Epithelial cell of proximal tubule (primary cell): ENCODE measurements at regions not wholly inside any gene's neighbourhood (a gene's known extent, or its start where the extent isn't known, plus 50 kb on each side); places are given as distances from the start of the nearest gene placed in this dataset.

Experiments
- DNase-seq: peaks from one replicate; pipeline ENCODE4 v3.0.0-alpha.2; 2011; ENCODE audit warnings: low read depth
- H3K4me3 ChIP-seq: 2 replicates; pipeline ENCODE4 v1.5.1; 2011; ENCODE audit warnings: low read depth, mild to moderate bottlenecking, low read length
- CTCF ChIP-seq: conservative IDR thresholded peaks from 2 replicates; pipeline ENCODE4 v1.5.1; 2012; ENCODE audit warnings: low read depth, mild to moderate bottlenecking, low read length

DNA sequence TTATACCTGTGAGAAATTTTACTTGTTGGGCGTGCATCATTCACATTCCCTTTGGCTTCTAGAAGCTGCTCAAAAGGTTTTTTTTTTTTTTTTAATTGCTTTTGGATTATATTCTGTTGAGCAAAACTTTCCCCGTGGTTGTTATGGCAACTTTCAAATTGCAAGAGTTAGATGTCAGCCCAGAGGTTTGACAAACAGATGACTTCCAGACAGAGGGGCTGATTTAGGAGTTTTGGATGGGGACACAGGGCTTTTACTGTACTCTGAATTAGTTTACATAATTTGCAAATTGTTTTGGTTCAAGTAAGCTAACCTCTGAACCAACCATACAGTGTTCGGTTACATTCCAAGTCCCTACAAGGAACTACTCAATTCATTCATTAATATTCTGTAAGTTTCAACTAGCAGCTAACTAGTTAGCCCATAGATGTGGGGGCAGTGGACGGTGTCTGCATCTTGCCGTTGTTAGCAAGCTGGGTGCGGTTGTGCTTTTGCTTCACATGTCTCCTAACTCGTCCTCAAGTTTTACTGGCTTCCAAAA, 66.4 kb upstream of the JAZF1 start:
- no peak overlapping the region for H3K4me3 ChIP-seq
- TF ChIP-seq CTCF = no peak

DNA sequence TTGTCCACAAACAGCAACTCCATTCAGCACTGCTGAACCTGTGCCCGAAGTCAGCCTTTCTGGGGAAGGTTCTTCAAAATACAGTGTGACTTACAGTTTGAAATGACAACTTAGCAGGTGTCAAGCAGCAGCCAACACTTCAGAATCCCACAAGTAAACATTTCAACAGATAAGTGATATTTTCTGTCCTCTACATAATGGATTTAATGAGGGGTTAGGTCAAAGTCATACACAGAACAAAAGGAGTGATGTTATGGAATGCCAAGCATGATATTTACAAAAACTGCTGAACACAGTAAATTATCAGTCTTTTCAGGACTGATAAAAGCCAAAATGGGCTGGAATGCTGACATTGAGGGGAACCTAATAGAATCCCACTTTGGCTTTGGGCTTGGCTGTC, 77.6 kb upstream of the JAZF1 start:
- no peak overlapping the region for H3K4me3 ChIP-seq
- TF ChIP-seq CTCF = no peak
- DNase-seq = no peak

More for the DNA sequence above, 66.4 kb upstream of the JAZF1 start:
- DNase-seq = no peak

GRCh38 chr7:28260969-28261368, 80.4 kb upstream of the JAZF1 start:
- no peak overlapping the region for H3K4me3 ChIP-seq
- no peak for DNase-seq
- TF ChIP-seq CTCF = no peak

DNA sequence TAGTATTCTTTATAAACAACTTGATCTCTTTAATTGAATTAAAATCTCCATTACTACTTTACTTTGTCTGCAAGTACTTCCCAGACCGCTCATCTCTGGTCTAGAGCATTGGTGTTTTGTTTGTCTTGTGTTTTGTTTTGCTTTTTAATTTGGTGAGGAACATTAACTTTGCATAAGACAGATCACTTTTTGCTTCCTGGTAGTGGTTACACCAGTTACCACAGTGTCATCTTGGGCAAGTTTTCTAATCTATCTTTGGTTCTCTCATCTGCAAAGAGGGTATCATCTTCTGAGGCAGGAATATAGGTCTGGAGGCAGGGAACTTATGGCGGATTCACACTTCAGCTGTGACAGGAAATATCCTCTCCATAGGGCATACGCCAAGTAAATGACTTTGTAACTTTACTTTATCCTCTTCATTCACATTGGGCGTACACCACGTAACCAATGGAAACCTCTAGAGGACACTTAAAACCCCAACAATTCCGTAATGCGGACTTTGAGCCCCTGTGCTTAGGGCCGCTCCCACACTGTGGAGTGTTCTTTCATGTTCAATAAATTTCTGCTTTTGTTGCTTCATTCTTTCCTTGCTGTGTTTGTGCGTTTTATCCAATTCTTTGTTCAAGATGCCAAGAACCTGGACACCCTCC, 83.2 kb upstream of the JAZF1 start:
- DNase-seq = no peak
- no peak overlapping the region for H3K4me3 ChIP-seq
- TF ChIP-seq CTCF = no peak

DNA sequence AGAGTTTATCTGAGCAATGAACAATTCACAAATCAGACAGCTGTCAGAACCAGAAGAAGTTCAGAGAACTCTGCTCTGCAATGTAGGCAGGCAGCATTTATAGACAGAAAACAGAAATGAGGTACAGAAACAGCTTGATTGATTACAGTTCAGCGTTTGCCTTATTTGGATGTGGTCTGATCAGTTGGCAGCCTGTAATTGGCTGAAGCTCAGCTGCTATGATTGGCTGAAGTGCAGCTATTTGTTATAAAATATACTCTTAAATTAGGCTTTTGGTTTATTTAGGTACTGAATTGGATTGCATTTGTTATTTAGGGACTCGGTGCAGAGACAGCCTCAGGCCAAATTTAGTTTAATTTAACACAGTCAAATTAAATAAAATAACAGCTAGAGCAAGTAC, 85.8 kb upstream of the JAZF1 start:
- no peak for TF ChIP-seq CTCF
- no peak overlapping the region for H3K4me3 ChIP-seq
- DNase-seq = no peak

DNA sequence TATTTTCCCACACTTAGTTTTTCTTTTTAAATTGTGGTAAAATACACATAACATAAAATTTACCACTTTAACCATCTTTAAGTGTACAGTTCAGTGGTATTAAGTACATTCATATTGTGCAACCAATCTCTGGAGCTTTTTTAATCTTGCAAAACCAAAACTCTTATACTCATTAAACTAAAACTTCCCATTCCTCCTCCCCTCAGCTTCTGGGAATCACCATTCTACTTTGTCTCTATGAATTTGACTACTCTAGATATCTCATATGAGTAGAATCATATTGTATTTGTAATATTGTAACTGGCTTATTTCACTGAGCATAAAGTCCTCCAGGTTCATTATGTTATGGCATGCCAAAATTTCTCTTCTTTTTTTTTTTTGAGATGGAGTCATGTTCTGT, 86.4 kb upstream of the JAZF1 start:
- H3K4me3 ChIP-seq = no peak overlapping the region
- DNase-seq = no peak
- TF ChIP-seq CTCF = no peak
